Inflammatory macrophage treated with lipopolysaccharide for 4 hours (primary cell): ENCODE measurements at regions not wholly inside any gene's neighbourhood (a gene's known extent, or its start where the extent isn't known, plus 50 kb on each side); places are given as distances from the start of the nearest gene placed in this dataset.
"Not testable (repeated sequence)": the region's sequence is repeated elsewhere in the genome, so short reads cannot be mapped to it uniquely, and the experiment has no call there.

Source experiments
- DNase-seq: peaks from one replicate; pipeline ENCODE4 v3.0.0-alpha.2; 2020

- no peak for DNase-seq
These were observed 111.1 kb upstream of the VGLL3 start for GRCh38 chr3:87101861-87102625.

DNA sequence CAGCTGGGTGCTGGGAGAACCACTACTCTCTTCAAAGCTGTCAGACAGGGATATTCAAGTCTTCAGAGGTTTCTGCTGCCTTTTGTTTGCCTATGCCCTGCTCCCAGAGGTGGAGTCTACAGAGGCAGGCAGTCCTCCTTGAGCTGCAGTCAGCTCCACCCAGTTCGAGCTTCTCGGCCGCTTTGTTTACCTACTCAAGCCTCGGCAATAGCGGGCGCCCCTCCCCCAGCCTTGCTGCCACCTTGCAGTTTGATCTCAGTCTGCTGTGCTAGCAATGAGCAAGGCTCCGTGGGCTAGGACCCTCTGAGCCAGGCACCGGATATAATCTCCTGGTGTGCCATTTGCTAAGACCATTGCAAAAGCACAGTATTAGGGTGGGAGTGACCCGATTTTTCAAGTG lies 106.8 kb upstream of the VGLL3 start:
- not testable (repeated sequence) for DNase-seq

DNA sequence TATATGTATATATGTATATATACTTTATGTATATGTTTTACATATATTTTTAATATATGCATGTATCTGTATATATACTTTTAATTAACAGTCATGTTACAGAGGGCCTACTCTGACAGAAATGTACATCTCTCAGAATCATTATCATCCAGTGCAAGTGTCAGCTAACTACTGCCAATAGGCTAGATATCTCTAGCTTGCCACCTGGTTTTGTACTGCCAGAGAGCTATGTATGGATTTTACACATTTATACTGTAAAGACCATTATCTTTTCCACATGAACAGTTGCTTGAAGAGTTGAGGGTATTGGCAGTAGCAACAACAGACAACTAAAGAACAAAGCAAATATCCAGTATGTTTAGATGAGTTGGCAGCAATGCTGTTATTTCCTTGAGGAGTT lies 99.7 kb upstream of the VGLL3 start:
- no peak for DNase-seq

DNA sequence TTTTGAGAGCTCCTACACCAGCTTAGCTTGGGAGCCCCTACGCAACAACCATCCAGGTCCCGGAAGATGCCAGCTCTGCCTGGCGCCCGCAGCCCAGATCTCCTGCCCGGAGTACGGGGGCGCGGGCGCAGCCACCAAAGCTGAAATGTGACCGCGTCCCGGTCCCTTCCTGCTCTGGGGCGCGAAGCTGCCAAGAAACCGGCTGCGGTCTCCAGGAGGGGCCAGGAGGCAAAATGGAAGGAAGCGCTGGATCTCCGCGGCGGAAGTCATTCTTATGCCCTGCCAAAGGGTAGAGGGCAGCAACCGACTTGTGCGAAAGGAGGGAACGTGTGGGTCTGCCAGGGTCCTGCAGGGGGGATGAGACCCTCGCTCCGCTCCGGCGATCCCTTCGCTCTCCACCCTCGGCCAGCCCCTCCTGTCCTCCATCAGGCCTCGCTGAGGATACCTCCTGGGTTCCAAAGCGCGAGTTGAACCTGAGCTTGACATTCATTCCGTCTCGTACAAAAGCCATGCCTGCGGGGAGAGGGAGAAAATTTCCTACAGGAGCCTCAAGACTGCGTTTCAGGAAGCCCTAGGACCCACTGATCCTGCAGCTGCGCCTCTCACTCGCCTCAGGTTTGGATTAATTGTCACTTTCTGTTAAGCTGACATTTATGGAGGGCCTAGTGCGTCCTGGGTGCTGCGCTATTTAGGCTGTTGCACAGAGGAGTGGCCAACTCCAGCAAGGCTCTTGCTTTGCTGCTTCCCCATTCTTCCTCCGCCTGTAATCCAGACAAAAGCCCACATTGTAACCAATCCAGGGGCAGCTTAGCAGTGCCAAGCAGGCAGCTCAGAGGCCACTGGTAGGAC lies 98.3 kb upstream of the VGLL3 start:
- peak; percentile 57 for DNase-seq

DNA sequence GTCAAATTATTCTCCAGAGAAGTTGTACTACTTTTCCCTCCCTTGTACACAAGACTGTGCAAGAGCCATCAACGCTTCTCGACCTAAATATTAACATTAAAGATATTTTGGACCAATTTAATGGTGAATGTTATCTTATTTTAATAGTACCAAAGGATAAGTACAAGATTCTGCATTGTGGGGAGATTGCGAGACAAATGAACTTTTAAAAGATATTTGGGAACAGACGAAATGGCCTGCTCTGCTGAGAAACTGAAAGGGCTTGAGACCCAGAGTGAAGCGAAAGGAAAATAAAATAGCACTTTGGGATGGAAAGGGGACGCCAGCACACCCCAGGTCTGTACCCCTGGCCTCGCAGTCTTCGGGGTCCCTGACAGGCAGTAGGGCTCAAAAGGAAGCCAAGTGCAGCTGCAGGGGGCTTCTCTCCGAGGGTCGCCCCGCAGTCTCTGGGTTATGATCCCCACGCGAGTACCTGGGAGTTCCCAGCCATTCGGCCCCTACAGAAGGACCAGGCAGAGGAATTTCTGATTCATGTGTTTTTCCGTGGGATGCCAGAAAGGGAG lies 97.6 kb upstream of the VGLL3 start:
- peak; percentile 14 for DNase-seq

- no peak for DNase-seq
These were observed 93.9 kb upstream of the VGLL3 start for GRCh38 chr3:87084868-87085267.

GRCh38 chr3:87082796-87083440 lies 92.0 kb upstream of the VGLL3 start:
- DNase-seq = peak; percentile 44

DNA sequence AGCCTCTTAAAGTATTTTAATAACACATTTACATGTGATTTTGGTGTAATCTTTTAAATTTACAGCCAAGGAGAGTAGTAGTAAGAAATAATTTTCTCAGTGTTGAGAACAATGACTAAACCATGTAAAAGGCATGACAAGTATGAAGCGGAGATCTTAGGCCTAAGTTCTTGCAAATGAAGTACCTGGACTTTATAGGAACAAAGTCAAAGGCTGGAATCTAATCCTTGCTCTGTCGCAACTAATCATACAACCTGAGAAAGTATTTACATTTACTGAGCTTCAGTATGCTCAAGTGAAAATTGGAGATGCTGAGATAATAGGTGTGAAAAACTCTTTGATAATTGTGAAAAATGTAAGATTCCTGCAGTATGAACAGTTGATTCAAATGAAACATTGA lies 86.4 kb upstream of the VGLL3 start:
- no peak for DNase-seq

GRCh38 chr3:87076946-87077345 lies 86.0 kb upstream of the VGLL3 start:
- no peak for DNase-seq

GRCh38 chr3:87073496-87074145 lies 82.7 kb upstream of the VGLL3 start:
- no peak for DNase-seq

GRCh38 chr3:87072446-87072845 lies 81.5 kb upstream of the VGLL3 start:
- DNase-seq = no peak

DNA sequence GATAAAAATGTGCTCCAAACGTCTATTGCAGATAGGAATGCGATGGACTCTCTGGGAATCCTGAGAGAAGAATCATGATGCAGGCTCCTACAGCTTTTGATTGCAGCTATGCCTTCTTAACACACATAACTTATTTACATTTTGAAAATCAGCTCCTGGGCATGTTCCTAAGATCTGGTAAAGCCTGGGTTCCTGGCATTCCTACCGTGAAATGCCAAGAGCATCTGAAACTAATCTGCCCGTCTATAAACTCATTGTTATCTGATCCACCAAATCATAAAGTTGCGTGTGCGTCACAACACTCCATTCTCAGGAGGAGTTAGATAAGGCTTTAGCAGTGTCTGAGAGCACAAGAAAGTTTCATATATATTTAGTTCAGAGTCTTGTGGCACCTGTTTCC lies 79.0 kb upstream of the VGLL3 start:
- no peak for DNase-seq

- no peak for DNase-seq
These were observed 78.1 kb upstream of the VGLL3 start for GRCh38 chr3:87069021-87069420.

DNA sequence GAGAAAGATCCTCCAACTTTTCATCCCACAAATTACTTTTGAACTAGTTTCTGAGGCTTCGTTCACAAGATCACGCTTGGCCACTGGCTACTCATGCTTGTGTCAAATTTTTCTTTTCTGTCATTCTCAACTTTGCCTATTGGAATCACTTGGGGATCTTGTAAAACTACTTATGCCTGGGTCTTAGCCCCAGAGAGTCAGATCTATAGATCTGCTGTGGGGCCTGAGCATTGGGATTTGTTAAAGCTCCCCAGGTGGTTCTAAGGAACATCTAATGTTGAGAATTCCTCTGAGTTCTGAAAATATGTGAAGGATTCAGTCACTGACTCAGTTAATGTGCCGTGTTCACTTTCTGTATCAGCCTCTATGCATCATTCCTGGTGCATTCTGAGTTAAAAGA lies 71.7 kb upstream of the VGLL3 start:
- DNase-seq = no peak

DNA sequence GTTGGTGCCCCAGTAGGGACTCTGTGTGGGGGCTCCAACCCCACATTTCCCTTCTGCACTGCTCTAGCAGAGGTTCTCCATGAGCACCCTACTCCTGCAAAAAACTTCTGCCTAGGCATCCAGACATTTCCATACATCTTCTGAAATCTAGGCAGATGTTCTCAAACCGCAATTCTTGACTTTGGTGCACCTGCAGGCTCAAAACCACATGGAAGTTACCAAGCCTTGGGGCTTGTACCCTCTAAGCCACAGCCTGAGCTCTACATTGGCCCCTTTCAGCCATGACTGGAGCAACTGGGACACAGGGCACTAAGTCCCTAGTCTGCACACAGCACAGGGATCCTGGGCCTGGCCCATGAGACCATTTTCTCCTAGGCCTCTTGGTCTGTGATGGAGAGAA lies 66.5 kb upstream of the VGLL3 start:
- DNase-seq = no peak

- DNase-seq = peak; percentile 53
These were observed 62.6 kb upstream of the VGLL3 start for GRCh38 chr3:87053553-87053952.

GRCh38 chr3:87052499-87053260 lies 61.7 kb upstream of the VGLL3 start:
- DNase-seq = no peak

GRCh38 chr3:87047852-87048251 lies 56.9 kb upstream of the VGLL3 start:
- DNase-seq = no peak

DNA sequence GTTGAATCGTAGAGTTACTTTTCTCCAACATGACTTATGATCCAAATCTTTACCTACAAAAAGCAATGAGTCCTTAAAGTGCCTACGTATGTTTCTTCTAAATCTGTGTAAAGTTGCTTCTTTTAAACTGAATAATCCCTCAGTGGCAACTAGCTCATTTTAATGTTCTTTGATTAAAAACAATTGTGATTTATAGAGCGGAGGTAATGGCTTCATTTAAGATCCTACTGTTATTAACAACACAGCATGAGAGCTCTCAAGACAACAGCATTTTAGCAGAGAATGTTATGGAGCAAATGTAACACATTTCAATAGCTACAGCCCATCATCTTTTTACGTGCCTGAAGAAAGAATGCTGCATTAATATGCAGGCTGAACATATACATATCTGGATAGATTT lies 55.3 kb upstream of the VGLL3 start:
- DNase-seq = no peak

DNA sequence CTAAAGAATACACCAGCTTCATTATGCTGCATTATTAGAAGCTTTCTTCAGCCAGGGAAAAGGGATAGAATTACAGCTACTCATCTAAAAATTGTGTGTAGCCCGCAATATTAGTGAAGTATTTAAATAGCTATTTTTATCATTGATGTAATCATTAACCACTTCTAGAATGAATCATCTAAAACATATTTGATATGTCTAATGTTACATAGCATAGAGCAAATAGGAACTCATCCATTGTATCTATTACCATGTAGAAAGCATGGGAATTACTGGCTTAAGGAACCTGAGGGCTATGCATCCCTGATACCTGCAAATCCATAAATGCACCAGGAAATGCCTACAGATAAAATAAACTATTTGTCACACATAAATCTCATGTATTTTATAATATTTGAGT lies 54.5 kb upstream of the VGLL3 start:
- DNase-seq = no peak

GRCh38 chr3:87044846-87045245 lies 53.9 kb upstream of the VGLL3 start:
- DNase-seq = no peak

GRCh38 chr3:87044409-87044808 lies 53.5 kb upstream of the VGLL3 start:
- no peak for DNase-seq
